Adrenal gland (tissue), 9 donors: ENCODE measurements at regions not wholly inside any gene's neighbourhood (a gene's known extent, or its start where the extent isn't known, plus 50 kb on each side); places are given as distances from the start of the nearest gene placed in this dataset.

Experiments used
- DNase-seq, 7 donors: peaks; one replicate each; pipeline ENCODE4 v3.0.0-alpha.2; 2019 to 2020
- H3K27ac ChIP-seq, 5 donors: fragments of 200-600 bp; sonication (generic) in 4 of 5; 1 replicate in 3 of 5; 2 replicates in 2 of 5; pipeline versions ENCODE4 v1.5.1 to v1.8.0; 2016 to 2020; ENCODE audit warnings: mild to moderate bottlenecking in 1 of 5
- H3K27me3 ChIP-seq: fragments of 200-600 bp; 2 replicates; pipeline ENCODE4 v1.8.0; 2021
- H3K36me3 ChIP-seq, 2 donors: fragments of 200-600 bp; replicated peaks in 1 of 2; 1 replicate in 1 of 2; 2 replicates in 1 of 2; pipeline versions ENCODE4 v1.5.1 to v1.8.0; 2018 to 2022
- H3K4me1 ChIP-seq, 2 donors: fragments of 200-600 bp; replicated peaks in 1 of 2; 1 replicate in 1 of 2; 2 replicates in 1 of 2; pipeline versions ENCODE4 v1.5.1 to v1.8.0; 2018 to 2021
- H3K4me3 ChIP-seq, 4 donors: fragments of 200-600 bp; sonication (generic) in 3 of 4; one replicate each; pipeline ENCODE4 v1.5.1; 2016 to 2018
- H3K9me3 ChIP-seq, 3 donors: fragments of 200-600 bp; sonication (generic) in 1 of 3; replicated peaks in 1 of 3; 1 replicate in 2 of 3; 2 replicates in 1 of 3; pipeline versions ENCODE4 v1.5.1 to v1.8.0; 2016 to 2021
- POLR2A ChIP-seq, 2 donors: fragments of 450-650 bp; IDR thresholded peaks; one replicate each; pipeline ENCODE4 v1.6.1; 2017; ENCODE audit warnings: antibody characterized with exemption in 2 of 2, mild to moderate bottlenecking in 2 of 2, moderate library complexity in 1 of 2
- WGBS, 4 donors: extraction: QIAGEN DNeasy Blood & Tissue Kit in 2 of 4; methylation state at CpG; one replicate each; pipeline versions ENCODE4 v1.1.5 to v1.1.7; 2013 to 2017; 5-methylcytosine and 5-hydroxymethylcytosine counted together
- intact Hi-C, 2 donors: fragments of 100-400 bp; cut with DNase I; formaldehyde crosslinking; loops; one replicate each; pipeline versions ENCODE4 v1.14.1 to v1.15.0; 2022 to 2023
- TF ChIP-seq, protein P1 (sequence below), 6 experiments: fragments of 450-650 bp in 4 of 6; fragments of 200-600 bp in 2 of 6; sonication (generic) in 1 of 6; IDR thresholded peaks; 1 replicate in 5 of 6; 2 replicates in 1 of 6; pipeline versions ENCODE4 v1.5.1 to v1.8.0; 2016 to 2021; ENCODE audit warnings: antibody characterized with exemption in 6 of 6, mild to moderate bottlenecking in 2 of 6, moderate library complexity in 1 of 6
- donor health status: healthy with polysubstance abuse.
- donor health status: Bipolar disorder and iron deficiency.
- donor health status: DM: yes; HTN: yes; CAD: no.
- donor health status: DM: no; HTN: no; CAD: no.
- donor health status: DM: no; HTN: no; CAD: no.

DNA sequence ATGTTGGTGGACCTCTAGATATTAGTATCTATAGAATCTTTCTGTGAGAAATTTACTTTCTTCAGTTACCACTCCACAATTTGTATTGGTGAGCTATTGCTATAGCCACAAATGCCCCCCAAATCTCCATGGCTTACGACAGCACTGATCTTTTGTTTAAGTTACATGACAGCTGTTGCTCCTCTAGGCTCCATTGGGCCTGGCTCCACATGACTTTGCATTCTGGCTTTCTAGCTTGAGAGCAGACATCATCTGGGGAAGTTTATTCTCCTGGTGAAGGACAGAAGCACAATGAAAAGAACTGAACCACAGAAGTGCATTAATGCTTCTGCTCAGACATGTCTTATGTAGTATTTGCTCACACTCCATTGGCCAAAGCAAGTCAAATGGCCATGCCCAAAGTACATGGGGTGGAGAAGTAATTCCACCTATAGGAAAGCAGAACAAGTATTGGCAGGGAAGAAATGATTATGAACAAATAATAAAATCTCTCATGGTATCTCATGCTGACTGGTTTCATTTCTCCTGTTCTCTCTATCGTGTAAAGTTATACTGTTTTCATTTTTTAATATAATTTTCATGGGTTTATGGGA is 126.6 kb upstream of the FAM9C start:
- 74 to 99% (median 82%) methylated on average over 2 of the region's 2 CpGs for WGBS, 4 donors
- no peak for DNase-seq
- no peak overlapping the region for H3K27ac ChIP-seq
- no peak overlapping the region for H3K4me3 ChIP-seq
- TF ChIP-seq POLR2A (IDR thresholded peaks at IDR 0.05), result no peak
- TF ChIP-seq, protein P1, sequence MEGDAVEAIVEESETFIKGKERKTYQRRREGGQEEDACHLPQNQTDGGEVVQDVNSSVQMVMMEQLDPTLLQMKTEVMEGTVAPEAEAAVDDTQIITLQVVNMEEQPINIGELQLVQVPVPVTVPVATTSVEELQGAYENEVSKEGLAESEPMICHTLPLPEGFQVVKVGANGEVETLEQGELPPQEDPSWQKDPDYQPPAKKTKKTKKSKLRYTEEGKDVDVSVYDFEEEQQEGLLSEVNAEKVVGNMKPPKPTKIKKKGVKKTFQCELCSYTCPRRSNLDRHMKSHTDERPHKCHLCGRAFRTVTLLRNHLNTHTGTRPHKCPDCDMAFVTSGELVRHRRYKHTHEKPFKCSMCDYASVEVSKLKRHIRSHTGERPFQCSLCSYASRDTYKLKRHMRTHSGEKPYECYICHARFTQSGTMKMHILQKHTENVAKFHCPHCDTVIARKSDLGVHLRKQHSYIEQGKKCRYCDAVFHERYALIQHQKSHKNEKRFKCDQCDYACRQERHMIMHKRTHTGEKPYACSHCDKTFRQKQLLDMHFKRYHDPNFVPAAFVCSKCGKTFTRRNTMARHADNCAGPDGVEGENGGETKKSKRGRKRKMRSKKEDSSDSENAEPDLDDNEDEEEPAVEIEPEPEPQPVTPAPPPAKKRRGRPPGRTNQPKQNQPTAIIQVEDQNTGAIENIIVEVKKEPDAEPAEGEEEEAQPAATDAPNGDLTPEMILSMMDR (IDR thresholded peaks at IDR 0.05), result no peak
- H3K9me3 ChIP-seq, result no peaks in the 10 kb centered on the region
- H3K36me3 ChIP-seq, result no peaks in the 10 kb centered on the region
- intact Hi-C loops, result no loop called here
- peaks cover 0 to 5% of the 10 kb centered on the region in 2 donors for H3K4me1 ChIP-seq
- H3K27me3 ChIP-seq, result no peaks in the 10 kb centered on the region

DNA sequence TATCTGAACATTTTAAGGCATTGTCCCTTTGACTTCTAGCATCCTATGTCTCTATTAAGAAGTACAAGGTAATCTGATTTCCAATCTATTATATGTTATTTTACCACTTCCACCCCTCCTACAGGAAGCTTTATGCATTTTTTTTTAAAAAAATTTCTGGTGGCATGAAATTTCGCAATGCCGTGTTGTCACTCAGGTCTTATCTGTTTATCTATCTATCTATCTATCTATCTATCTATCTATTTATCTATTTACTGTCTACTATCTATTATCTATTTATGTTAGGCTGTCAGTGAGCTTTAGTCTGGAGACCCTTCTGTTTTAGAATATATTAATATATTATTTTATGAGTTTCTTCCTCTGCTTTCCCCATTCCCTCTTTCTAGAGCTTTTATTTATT is 125.3 kb upstream of the FAM9C start:
- 92 to 98% (median 94%) methylated on average over 2 of the region's 2 CpGs for WGBS, 4 donors
- Histone ChIP-seq H3K4me3 (no peak overlapping the region), H3K27ac (no peak overlapping the region), H3K27me3 (no peaks in the 10 kb centered on the region), H3K4me1 (peaks cover 0 to 5% of the 10 kb centered on the region in 2 donors), H3K9me3 (no peaks in the 10 kb centered on the region), H3K36me3 (no peaks in the 10 kb centered on the region)
- no peak for DNase-seq
- TF ChIP-seq POLR2A (IDR thresholded peaks at IDR 0.05), result no peak
- TF ChIP-seq, protein P1 (IDR thresholded peaks at IDR 0.05), result no peak
- intact Hi-C loops, result no loop called here

DNA sequence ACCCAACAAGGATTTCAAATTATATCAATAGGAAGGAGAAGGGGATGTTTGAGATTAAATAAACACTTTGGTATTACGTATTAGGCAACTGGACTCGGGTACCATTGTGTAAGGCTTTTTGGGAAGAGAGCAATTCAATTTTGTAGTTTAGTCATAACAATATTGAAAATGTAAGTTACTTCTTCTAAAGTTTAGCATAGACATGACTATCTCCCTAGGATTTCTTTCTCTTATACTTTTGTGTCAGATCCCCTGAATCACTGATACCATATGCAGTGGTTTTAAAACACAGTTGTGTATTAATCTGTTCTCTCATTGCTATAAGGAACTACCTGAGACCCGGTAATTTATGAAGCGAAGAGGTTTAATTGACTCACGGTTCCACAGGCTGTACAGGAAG is 123.8 kb upstream of the FAM9C start:
- TF ChIP-seq, protein P1 (IDR thresholded peaks at IDR 0.05), result no peak
- no peak for TF ChIP-seq POLR2A (IDR thresholded peaks at IDR 0.05)
- intact Hi-C loops, result no loop called here
- H3K4me1 ChIP-seq, result peaks cover 0 to 5% of the 10 kb centered on the region in 2 donors
- no peaks in the 10 kb centered on the region for H3K36me3 ChIP-seq
- H3K27ac ChIP-seq, result peak overlapping the region in 2 of 5 donors; percentile 45 to 59
- 67 to 85% (median 79%) methylated on average over 5 of the region's 5 CpGs for WGBS, 4 donors
- H3K27me3 ChIP-seq, result no peaks in the 10 kb centered on the region
- no peaks in the 10 kb centered on the region for H3K9me3 ChIP-seq
- H3K4me3 ChIP-seq, result no peak overlapping the region
- no peak for DNase-seq

DNA sequence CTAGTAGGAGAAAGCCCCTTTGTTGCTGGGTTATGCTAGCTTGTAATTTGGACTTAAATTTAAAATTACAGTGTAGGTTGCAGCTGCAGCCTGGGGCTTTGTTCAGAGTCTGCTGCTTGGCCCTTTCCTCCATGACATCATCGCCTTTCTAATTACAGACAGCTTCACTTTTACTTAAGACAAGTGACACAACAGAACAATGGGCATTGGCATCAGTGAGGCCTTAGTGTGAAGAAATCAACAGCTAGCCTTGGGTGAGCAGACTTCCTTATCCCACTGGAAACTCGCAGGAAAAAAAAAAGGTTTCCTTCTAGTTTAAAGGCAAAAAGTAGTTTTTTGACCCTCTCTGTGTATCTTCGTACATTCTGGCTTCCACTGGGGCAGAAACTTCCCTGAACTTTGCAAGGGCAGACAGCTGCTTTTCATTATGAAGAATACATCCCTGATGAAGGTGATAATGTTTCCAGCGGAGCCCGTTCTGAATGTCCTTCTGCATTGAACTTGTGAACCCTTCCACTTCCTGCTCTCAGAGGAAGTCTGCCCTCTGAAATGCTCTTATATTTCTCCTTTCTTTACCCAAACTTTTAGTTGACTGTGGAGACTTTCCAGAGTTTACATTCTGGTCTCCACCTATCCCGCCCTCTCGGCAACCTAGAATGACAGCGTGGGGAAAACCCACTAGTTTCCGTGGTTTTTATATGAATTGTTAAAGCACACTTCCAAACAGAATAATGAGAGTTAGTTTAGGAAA is 123.2 kb upstream of the FAM9C start:
- DNase-seq, result peak in 6 of 7 donors; percentile 10 to 48 (median 18)

More for the DNA sequence above, 123.2 kb upstream of the FAM9C start:
- Histone ChIP-seq H3K4me1 (peaks cover 0 to 5% of the 10 kb centered on the region in 2 donors), H3K36me3 (no peaks in the 10 kb centered on the region), H3K27ac (peak overlapping the region in 2 of 5 donors; percentile 45 to 59), H3K4me3 (no peak overlapping the region), H3K27me3 (no peaks in the 10 kb centered on the region), H3K9me3 (no peaks in the 10 kb centered on the region)
- intact Hi-C loops, result no loop called here
- no peak for TF ChIP-seq POLR2A (IDR thresholded peaks at IDR 0.05)
- TF ChIP-seq, protein P1 (IDR thresholded peaks at IDR 0.05), result no peak
- 43 to 67% (median 57%) methylated on average over 9 of the region's 9 CpGs for WGBS, 4 donors
